ENCODE measurements at regions not wholly inside any gene's neighbourhood (a gene's known extent, or its start where the extent isn't known, plus 50 kb on each side); places are given as distances from the start of the nearest gene placed in this dataset.
A peak's percentile ranks its signal among the peaks of the same experiment; 100 is the strongest.
"Not testable (repeated sequence)": the region's sequence is repeated elsewhere in the genome, so short reads cannot be mapped to it uniquely, and the experiment has no call there.

GRCh38 chr5:38154615-38155204 is 103.6 kb upstream of the EGFLAM start:
- intact Hi-C loops (cut with DNase I), result no loop called here
- ATAC-seq (no peak), DNase-seq (ENCODE audit: missing footprints) (no peak)

GRCh38 chr5:38151878-38152277 is 106.5 kb upstream of the EGFLAM start:
- intact Hi-C loops (cut with DNase I), result no loop called here
- DNase-seq (ENCODE audit: missing footprints) (no peak), ATAC-seq (no peak)

- intact Hi-C loops (cut with DNase I), result no loop called here
- DNase-seq (ENCODE audit: missing footprints) (no peak), ATAC-seq (no peak)
These were observed 108.6 kb upstream of the EGFLAM start for GRCh38 chr5:38149815-38150195.

GRCh38 chr5:38148021-38148625 is 110.2 kb upstream of the EGFLAM start:
- no peak for ATAC-seq
- intact Hi-C loops (cut with DNase I), result no loop called here
- DNase-seq (ENCODE audit: missing footprints), result no peak

- no peak for DNase-seq (ENCODE audit: missing footprints)
- no peak for ATAC-seq
These were observed 115.0 kb upstream of the EGFLAM start for GRCh38 chr5:38143384-38143783.

GRCh38 chr5:38141665-38142064 is 116.7 kb upstream of the EGFLAM start:
- DNase-seq (ENCODE audit: missing footprints), result no peak
- ATAC-seq, result no peak
- intact Hi-C loops (cut with DNase I), result no loop called here

More at GRCh38 chr5:38143384-38143783, 115.0 kb upstream of the EGFLAM start:
- intact Hi-C loops (cut with DNase I), result no loop called here

- intact Hi-C loops (cut with DNase I), result no loop called here
- DNase-seq (ENCODE audit: missing footprints), result no peak
- ATAC-seq, result no peak
These were observed 119.8 kb upstream of the EGFLAM start for GRCh38 chr5:38138574-38138973.

GRCh38 chr5:38135486-38136039 is 122.8 kb upstream of the EGFLAM start:
- no peak for DNase-seq (ENCODE audit: missing footprints)
- no peak for ATAC-seq
- intact Hi-C loops (cut with DNase I), result no loop called here

GRCh38 chr5:38134810-38135209 is 123.5 kb upstream of the EGFLAM start:
- DNase-seq (ENCODE audit: missing footprints) (peak; percentile 65), ATAC-seq (no peak)
- intact Hi-C loops (cut with DNase I), result no loop called here

- DNase-seq (ENCODE audit: missing footprints); intact Hi-C loops (cut with DNase I); ATAC-seq: not testable (repeated sequence)
These were observed 124.1 kb upstream of the EGFLAM start for GRCh38 chr5:38134294-38134693.

GRCh38 chr5:38131686-38132085 is 126.7 kb upstream of the EGFLAM start:
- DNase-seq (ENCODE audit: missing footprints), result no peak
- intact Hi-C loops (cut with DNase I), result no loop called here
- ATAC-seq, result no peak

- no peak for DNase-seq (ENCODE audit: missing footprints)
These were observed 134.0 kb upstream of the EGFLAM start for GRCh38 chr5:38124321-38124720.

GRCh38 chr5:38121420-38121819 is 136.9 kb upstream of the EGFLAM start:
- intact Hi-C loops (cut with DNase I), result no loop called here
- ATAC-seq (no peak), DNase-seq (ENCODE audit: missing footprints) (no peak)

More at GRCh38 chr5:38124321-38124720, 134.0 kb upstream of the EGFLAM start:
- no peak for ATAC-seq
- intact Hi-C loops (cut with DNase I), result no loop called here

GRCh38 chr5:38119836-38120235 is 138.5 kb upstream of the EGFLAM start:
- ATAC-seq (no peak), DNase-seq (ENCODE audit: missing footprints) (no peak)
- intact Hi-C loops (cut with DNase I), result no loop called here

GRCh38 chr5:38117784-38118479 is 140.4 kb upstream of the EGFLAM start:
- ATAC-seq (no peak), DNase-seq (ENCODE audit: missing footprints) (no peak)
- intact Hi-C loops (cut with DNase I), result no loop called here

GRCh38 chr5:38115318-38115827 is 143.0 kb upstream of the EGFLAM start:
- ATAC-seq (no peak), DNase-seq (ENCODE audit: missing footprints) (no peak)
- intact Hi-C loops (cut with DNase I), result no loop called here

- DNase-seq (ENCODE audit: missing footprints) (no peak), ATAC-seq (no peak)
- intact Hi-C loops (cut with DNase I), result no loop called here
These were observed 144.5 kb upstream of the EGFLAM start for GRCh38 chr5:38113880-38114279.

- intact Hi-C loops (cut with DNase I), result no loop called here
- ATAC-seq (no peak), DNase-seq (ENCODE audit: missing footprints) (no peak)
These were observed 144.9 kb upstream of the EGFLAM start for GRCh38 chr5:38113456-38113855.

GRCh38 chr5:38112938-38113337 is 145.4 kb upstream of the EGFLAM start:
- peak; percentile 88 for ATAC-seq
- intact Hi-C loops (cut with DNase I), result no loop called here
- no peak for DNase-seq (ENCODE audit: missing footprints)

GRCh38 chr5:38110130-38110529 is 148.2 kb upstream of the EGFLAM start:
- ATAC-seq, result no peak
- intact Hi-C loops (cut with DNase I), result no loop called here
- no peak for DNase-seq (ENCODE audit: missing footprints)

Measured in Right ventricle myocardium inferior (tissue), 1 donor.